ENCODE measurements at regions not wholly inside any gene's neighbourhood (a gene's known extent, or its start where the extent isn't known, plus 50 kb on each side); places are given as distances from the start of the nearest gene placed in this dataset.

DNA sequence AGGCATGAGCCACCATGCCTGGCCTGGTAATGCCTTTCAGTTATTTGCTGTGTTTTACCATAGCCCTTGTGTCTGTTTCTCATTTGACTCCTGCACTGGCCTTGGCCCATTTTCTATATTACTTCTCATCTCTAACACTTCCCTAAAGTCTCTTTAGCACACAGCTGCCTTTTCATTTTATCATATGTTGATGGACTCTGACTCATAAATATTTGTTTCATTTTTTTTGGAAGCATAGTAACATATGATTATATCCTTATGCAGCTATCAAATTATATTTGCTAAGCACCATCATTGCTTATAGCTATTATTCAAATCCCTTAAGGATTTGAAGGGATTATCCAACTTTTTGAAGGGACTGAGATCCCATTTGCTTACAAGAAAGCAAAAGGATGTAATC is 320.3 kb downstream of the GPD2 start:
- TF ChIP-seq POLR2AphosphoS5 (IDR thresholded peaks at IDR 0.05; ENCODE audit: insufficient read depth, low read depth, low read length) (no peak), POLR2A (IDR thresholded peaks at IDR 0.05; ENCODE audit: low read depth, low read length) (no peak), EZH2 (IDR thresholded peaks at IDR 0.05; ENCODE audit: borderline replicate concordance, low read depth, low read length, severe bottlenecking) (no peak), GATA2 (IDR thresholded peaks at IDR 0.05; ENCODE audit: insufficient read depth, insufficient read length, low read depth, low read length) (no peak), JUN (IDR thresholded peaks at IDR 0.05; ENCODE audit: borderline replicate concordance, insufficient read depth, insufficient read length, low read depth) (no peak), MYC (IDR thresholded peaks at IDR 0.05; ENCODE audit: low read depth, low read length) (no peak), FOS (IDR thresholded peaks at IDR 0.05; ENCODE audit: borderline replicate concordance, insufficient read depth, low read length) (no peak)
- TF ChIP-seq, protein P1, sequence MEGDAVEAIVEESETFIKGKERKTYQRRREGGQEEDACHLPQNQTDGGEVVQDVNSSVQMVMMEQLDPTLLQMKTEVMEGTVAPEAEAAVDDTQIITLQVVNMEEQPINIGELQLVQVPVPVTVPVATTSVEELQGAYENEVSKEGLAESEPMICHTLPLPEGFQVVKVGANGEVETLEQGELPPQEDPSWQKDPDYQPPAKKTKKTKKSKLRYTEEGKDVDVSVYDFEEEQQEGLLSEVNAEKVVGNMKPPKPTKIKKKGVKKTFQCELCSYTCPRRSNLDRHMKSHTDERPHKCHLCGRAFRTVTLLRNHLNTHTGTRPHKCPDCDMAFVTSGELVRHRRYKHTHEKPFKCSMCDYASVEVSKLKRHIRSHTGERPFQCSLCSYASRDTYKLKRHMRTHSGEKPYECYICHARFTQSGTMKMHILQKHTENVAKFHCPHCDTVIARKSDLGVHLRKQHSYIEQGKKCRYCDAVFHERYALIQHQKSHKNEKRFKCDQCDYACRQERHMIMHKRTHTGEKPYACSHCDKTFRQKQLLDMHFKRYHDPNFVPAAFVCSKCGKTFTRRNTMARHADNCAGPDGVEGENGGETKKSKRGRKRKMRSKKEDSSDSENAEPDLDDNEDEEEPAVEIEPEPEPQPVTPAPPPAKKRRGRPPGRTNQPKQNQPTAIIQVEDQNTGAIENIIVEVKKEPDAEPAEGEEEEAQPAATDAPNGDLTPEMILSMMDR (IDR thresholded peaks at IDR 0.05; ENCODE audit: extremely low read depth in 1 of 2, insufficient read depth in 1 of 2, low read depth in 1 of 2, low read length in 2 of 2) = no peak
- TF ChIP-seq, protein P2, sequence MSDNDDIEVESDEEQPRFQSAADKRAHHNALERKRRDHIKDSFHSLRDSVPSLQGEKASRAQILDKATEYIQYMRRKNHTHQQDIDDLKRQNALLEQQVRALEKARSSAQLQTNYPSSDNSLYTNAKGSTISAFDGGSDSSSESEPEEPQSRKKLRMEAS (IDR thresholded peaks at IDR 0.05; ENCODE audit: insufficient read depth, insufficient read length) = no peak
- Histone ChIP-seq H4K20me1 (replicated peaks; ENCODE audit: control insufficient read depth, extremely low read depth, insufficient read depth, low read length) (no peaks in the 10 kb centered on the region), H3K27me3 (ENCODE audit: control insufficient read depth in 2 of 2, insufficient read depth in 2 of 2, low read length in 2 of 2) (no peaks in the 10 kb centered on the region), H3K4me2 (ENCODE audit: insufficient read depth, low read length) (no peak overlapping the region), H3K4me1 (ENCODE audit: control insufficient read depth, extremely low read depth, insufficient read depth, low read length) (no peaks in the 10 kb centered on the region), H3K9me1 (replicated peaks; ENCODE audit: control insufficient read depth, extremely low read depth, insufficient read depth, low read length) (no peaks in the 10 kb centered on the region), H3K9me3 (replicated peaks; ENCODE audit: control insufficient read depth, insufficient read depth, low read length) (no peaks in the 10 kb centered on the region), H3K36me3 (ENCODE audit: control insufficient read depth in 2 of 2, extremely low read depth in 1 of 2, insufficient read depth in 2 of 2, low read length in 2 of 2) (no peaks in the 10 kb centered on the region), H2AFZ (ENCODE audit: low read depth, low read length) (no peak overlapping the region), H3K79me2 (ENCODE audit: control insufficient read depth, insufficient read depth, low read length) (no peaks in the 10 kb centered on the region), H3K9ac (replicated peaks; ENCODE audit: extremely low read depth, insufficient read depth, low read length) (no peak overlapping the region), H3K4me3 (replicated peaks in 1 of 3; ENCODE audit: insufficient read depth in 1 of 3, low read depth in 1 of 3, low read length in 3 of 3) (no peak overlapping the region), H3K27ac (ENCODE audit: insufficient read depth, low read depth, low read length) (no peak overlapping the region)
- FAIRE-seq (no peak), DNase-seq (ENCODE audit: low read depth, low spot score) (no peak)
- dilution Hi-C loops (cut with MboI; ENCODE audit: extremely low pct_ligation_motif_present, low sequenced_read_pairs) = no loop called here
- ChIA-PET CTCF (no interaction called here), POLR2A (no interaction called here)
- intact Hi-C loops (cut with micrococcal nuclease) = no loop called here
- BruUV-seq (replicated peaks) = no TSS peak

Measured in endothelial cell of umbilical vein (primary cell).